GM13976 (cell line): ENCODE measurements at regions not wholly inside any gene's neighbourhood (a gene's known extent, or its start where the extent isn't known, plus 50 kb on each side); places are given as distances from the start of the nearest gene placed in this dataset.

Experiments used
- DNase-seq: peaks from one replicate; pipeline ENCODE4 v3.0.0; 2012; ENCODE audit warnings: low spot score
- in situ Hi-C: fragments of 300-500 bp; cut with MboI; formaldehyde crosslinking; loops from one replicate; pipeline ENCODE4 v1.12.0; 2022; ENCODE audit warnings: low sequenced_read_pairs, mixed read lengths, inconsistent platforms; ENCODE audit not compliant: unreplicated experiment
- TF ChIP-seq, protein P1 (sequence below): IDR thresholded peaks from 2 replicates; pipeline ENCODE4 v1.5.1; 2012; ENCODE audit warnings: borderline replicate concordance, mild to moderate bottlenecking; ENCODE audit not compliant: insufficient read depth; ENCODE audit errors: extremely low read depth, missing control alignments, control extremely low read depth

GRCh38 chr3:180092889-180093288 is 56.2 kb upstream of the PEX5L start:
- no peak for DNase-seq
- in situ Hi-C loops, result no loop called here
- TF ChIP-seq, protein P1, sequence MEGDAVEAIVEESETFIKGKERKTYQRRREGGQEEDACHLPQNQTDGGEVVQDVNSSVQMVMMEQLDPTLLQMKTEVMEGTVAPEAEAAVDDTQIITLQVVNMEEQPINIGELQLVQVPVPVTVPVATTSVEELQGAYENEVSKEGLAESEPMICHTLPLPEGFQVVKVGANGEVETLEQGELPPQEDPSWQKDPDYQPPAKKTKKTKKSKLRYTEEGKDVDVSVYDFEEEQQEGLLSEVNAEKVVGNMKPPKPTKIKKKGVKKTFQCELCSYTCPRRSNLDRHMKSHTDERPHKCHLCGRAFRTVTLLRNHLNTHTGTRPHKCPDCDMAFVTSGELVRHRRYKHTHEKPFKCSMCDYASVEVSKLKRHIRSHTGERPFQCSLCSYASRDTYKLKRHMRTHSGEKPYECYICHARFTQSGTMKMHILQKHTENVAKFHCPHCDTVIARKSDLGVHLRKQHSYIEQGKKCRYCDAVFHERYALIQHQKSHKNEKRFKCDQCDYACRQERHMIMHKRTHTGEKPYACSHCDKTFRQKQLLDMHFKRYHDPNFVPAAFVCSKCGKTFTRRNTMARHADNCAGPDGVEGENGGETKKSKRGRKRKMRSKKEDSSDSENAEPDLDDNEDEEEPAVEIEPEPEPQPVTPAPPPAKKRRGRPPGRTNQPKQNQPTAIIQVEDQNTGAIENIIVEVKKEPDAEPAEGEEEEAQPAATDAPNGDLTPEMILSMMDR, result no peak

- no peak for DNase-seq
- TF ChIP-seq, protein P1, result no peak
- in situ Hi-C loops, result no loop called here
Observed at GRCh38 chr3:180093535-180093934, 56.8 kb upstream of the PEX5L start.

DNA sequence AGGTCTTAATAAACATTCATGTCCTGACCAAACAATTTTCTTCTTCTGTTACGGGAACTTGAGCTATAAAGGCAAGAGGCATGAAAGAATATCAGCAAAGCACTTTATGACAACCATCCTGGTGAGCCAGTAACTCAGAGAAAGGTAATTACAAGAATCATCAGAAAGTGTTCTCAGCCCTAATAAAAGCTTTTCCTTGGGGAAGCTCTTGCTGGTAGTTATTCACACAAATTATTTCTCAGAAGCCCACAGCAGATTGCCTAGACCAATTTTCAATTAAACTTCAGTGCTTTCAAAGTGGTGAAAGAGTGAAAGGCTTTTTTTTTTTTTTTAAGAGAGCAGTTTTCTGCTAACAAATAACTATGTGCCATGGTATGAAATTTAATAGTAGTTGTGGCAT is 60.9 kb upstream of the PEX5L start:
- in situ Hi-C loops, result no loop called here
- no peak for DNase-seq
- TF ChIP-seq, protein P1, result no peak

DNA sequence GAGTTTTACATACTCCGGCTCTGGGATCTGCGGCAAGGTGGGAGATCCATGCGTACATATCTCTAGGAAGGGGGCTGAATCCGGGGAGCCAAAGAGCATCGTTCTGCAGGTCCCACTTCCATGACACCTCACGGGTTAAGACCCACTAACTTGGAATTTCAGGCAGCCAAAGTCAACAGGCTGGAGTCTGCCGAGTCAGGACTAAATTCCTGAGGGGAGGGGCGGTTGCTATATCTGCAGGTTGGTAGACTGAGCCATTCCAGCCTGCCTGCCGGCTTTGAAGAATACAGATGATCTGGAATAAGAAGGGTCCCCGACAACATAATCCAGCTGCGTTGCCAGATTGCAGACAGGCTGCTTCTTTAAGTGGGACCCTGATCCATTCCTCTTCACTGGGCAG is 65.4 kb upstream of the PEX5L start:
- TF ChIP-seq, protein P1, result no peak
- in situ Hi-C loops, result no loop called here

GRCh38 chr3:180102604-180103003 is 65.9 kb upstream of the PEX5L start:
- DNase-seq, result no peak
- in situ Hi-C loops, result no loop called here
- TF ChIP-seq, protein P1, result no peak

More for the DNA sequence above, 65.4 kb upstream of the PEX5L start:
- no peak for DNase-seq

GRCh38 chr3:180116203-180116602 is 79.5 kb upstream of the PEX5L start:
- TF ChIP-seq, protein P1, result no peak
- in situ Hi-C loops, result no loop called here
- DNase-seq, result no peak

- in situ Hi-C loops, result no loop called here
- DNase-seq, result no peak
- TF ChIP-seq, protein P1, result no peak
Observed at GRCh38 chr3:180116658-180117057, 79.9 kb upstream of the PEX5L start.
